Ishikawa (cell line): ENCODE measurements at regions not wholly inside any gene's neighbourhood (a gene's known extent, or its start where the extent isn't known, plus 50 kb on each side); places are given as distances from the start of the nearest gene placed in this dataset.

Experiments
- EGR1 ChIP-seq: IDR thresholded peaks from 2 replicates; pipeline ENCODE4 v1.6.1; 2012
- EP300 ChIP-seq: IDR thresholded peaks from 2 replicates; pipeline ENCODE4 v1.6.1; 2012; ENCODE audit warnings: borderline replicate concordance
- MAX ChIP-seq: IDR thresholded peaks from 2 replicates; pipeline ENCODE4 v1.6.1; 2012
- RAD21 ChIP-seq: IDR thresholded peaks from 2 replicates; pipeline ENCODE4 v1.6.1; 2012; ENCODE audit warnings: low read depth
- TAF1 ChIP-seq: IDR thresholded peaks from 2 replicates; pipeline ENCODE4 v1.6.1; 2012; ENCODE audit warnings: low read depth, mild to moderate bottlenecking
- TCF12 ChIP-seq: IDR thresholded peaks from 2 replicates; pipeline ENCODE4 v1.6.1; 2012; ENCODE audit warnings: low read depth
- YY1 ChIP-seq: IDR thresholded peaks from 2 replicates; pipeline ENCODE4 v1.6.1; 2012; ENCODE audit warnings: low read depth
- TF ChIP-seq, protein P1 (sequence below): IDR thresholded peaks from 2 replicates; pipeline ENCODE4 v1.6.1; 2012; ENCODE audit warnings: low read depth, mild to moderate bottlenecking

DNA sequence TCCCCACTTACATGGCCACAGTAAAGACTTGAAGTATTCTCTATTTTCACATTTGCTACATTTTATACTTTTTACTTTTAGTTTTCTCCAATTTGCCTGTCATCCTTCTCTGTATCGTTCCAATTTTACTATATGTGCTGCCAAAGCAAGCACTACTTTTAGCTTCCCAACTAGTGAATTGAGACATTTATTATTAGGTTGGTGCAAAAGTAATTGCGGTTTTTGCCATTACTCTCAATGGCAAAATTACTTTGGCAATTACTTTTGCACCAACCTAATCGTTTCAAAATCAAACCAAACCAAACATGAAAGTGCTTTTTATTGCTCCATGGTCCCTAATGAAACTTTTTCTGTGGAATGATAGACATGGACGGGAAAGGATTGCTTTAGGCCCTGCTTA lies 56.6 kb upstream of the ATF3 start:
- TF ChIP-seq YY1 (no peak), TAF1 (no peak), RAD21 (no peak), EP300 (no peak), EGR1 (no peak), TCF12 (no peak), MAX (no peak)
- TF ChIP-seq, protein P1, sequence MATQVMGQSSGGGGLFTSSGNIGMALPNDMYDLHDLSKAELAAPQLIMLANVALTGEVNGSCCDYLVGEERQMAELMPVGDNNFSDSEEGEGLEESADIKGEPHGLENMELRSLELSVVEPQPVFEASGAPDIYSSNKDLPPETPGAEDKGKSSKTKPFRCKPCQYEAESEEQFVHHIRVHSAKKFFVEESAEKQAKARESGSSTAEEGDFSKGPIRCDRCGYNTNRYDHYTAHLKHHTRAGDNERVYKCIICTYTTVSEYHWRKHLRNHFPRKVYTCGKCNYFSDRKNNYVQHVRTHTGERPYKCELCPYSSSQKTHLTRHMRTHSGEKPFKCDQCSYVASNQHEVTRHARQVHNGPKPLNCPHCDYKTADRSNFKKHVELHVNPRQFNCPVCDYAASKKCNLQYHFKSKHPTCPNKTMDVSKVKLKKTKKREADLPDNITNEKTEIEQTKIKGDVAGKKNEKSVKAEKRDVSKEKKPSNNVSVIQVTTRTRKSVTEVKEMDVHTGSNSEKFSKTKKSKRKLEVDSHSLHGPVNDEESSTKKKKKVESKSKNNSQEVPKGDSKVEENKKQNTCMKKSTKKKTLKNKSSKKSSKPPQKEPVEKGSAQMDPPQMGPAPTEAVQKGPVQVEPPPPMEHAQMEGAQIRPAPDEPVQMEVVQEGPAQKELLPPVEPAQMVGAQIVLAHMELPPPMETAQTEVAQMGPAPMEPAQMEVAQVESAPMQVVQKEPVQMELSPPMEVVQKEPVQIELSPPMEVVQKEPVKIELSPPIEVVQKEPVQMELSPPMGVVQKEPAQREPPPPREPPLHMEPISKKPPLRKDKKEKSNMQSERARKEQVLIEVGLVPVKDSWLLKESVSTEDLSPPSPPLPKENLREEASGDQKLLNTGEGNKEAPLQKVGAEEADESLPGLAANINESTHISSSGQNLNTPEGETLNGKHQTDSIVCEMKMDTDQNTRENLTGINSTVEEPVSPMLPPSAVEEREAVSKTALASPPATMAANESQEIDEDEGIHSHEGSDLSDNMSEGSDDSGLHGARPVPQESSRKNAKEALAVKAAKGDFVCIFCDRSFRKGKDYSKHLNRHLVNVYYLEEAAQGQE = no peak
